Caco-2 (cell line): ENCODE measurements at regions not wholly inside any gene's neighbourhood (a gene's known extent, or its start where the extent isn't known, plus 50 kb on each side); places are given as distances from the start of the nearest gene placed in this dataset.

Experiments used
- BruUV-seq: library from RNA; stranded (reverse); fragments of 400-500 nt; replicated peaks from 2 replicates; lab custom pipeline; 2021; lab: Mats Ljungman, UMichigan
- CTCF ChIA-PET: fragments of 300-600 bp; sonication (Branson Sonifier 250); formaldehyde crosslinking; loops from one replicate; lab custom pipeline; 2022; ENCODE audit warnings: antibody characterized with exemption; lab: Charles Lee
- POLR2A ChIA-PET: fragments of 300-600 bp; sonication (Branson Sonifier 250); formaldehyde crosslinking; loops from one replicate; lab custom pipeline; 2022; ENCODE audit warnings: antibody characterized with exemption; lab: Charles Lee
- DNase-seq, 2 experiments: peaks; one replicate each; pipeline versions ENCODE4 v3.0.0 to v3.0.0-alpha.2; 2020 to 2022
- H3K27me3 ChIP-seq: replicated peaks from 2 replicates; pipeline ENCODE4 v1.6.0; 2011; ENCODE audit warnings: low read length; ENCODE audit not compliant: control insufficient read depth, insufficient read depth
- H3K36me3 ChIP-seq: 2 replicates; pipeline ENCODE4 v1.5.1; 2011; ENCODE audit warnings: low read length; ENCODE audit not compliant: control insufficient read depth, insufficient read depth
- H3K4me1 ChIP-seq: fragments of 250-450 bp; sonication (Bioruptor Pico); 2 replicates; pipeline ENCODE4 v1.5.1; 2020; ENCODE audit warnings: mild to moderate bottlenecking
- H3K4me3 ChIP-seq: 2 replicates; pipeline ENCODE4 v1.5.1; 2011; ENCODE audit warnings: low read depth, mild to moderate bottlenecking, control low read depth, low read length
- H3K9me3 ChIP-seq: fragments of 250-450 bp; sonication (Bioruptor Pico); 2 replicates; pipeline ENCODE4 v1.5.1; 2020; ENCODE audit warnings: mild to moderate bottlenecking, moderate library complexity
- H3K27ac Mint-ChIP-seq: one replicate; pipeline ENCODE4 v1.8.0; 2022; ENCODE audit warnings: mixed read lengths; ENCODE audit not compliant: unreplicated experiment
- H3K27me3 Mint-ChIP-seq: one replicate; pipeline ENCODE4 v1.8.0; 2022; ENCODE audit warnings: mixed read lengths; ENCODE audit not compliant: insufficient read depth, unreplicated experiment
- H3K36me3 Mint-ChIP-seq: one replicate; pipeline ENCODE4 v1.8.0; 2022; ENCODE audit warnings: mild to moderate bottlenecking, mixed read lengths; ENCODE audit not compliant: insufficient read depth, unreplicated experiment
- H3K4me1 Mint-ChIP-seq: one replicate; pipeline ENCODE4 v1.8.0; 2022; ENCODE audit warnings: low read depth, mixed read lengths; ENCODE audit not compliant: unreplicated experiment
- H3K4me3 Mint-ChIP-seq: one replicate; pipeline ENCODE4 v1.8.0; 2022; ENCODE audit warnings: mild to moderate bottlenecking, moderate library complexity, mixed read lengths; ENCODE audit not compliant: unreplicated experiment
- H3K9me3 Mint-ChIP-seq: one replicate; pipeline ENCODE4 v1.8.0; 2022; ENCODE audit warnings: mixed read lengths; ENCODE audit not compliant: unreplicated experiment
- intact Hi-C: fragments of 100-400 bp; cut with micrococcal nuclease; formaldehyde crosslinking; loops from one replicate; pipeline ENCODE4 v1.10.0; 2022; ENCODE audit not compliant: unreplicated experiment
- TF ChIP-seq, protein P1 (sequence below), 2 experiments: fragments of 200-600 bp in 1 of 2; IDR thresholded peaks; 1 replicate in 1 of 2; 2 replicates in 1 of 2; pipeline versions ENCODE4 v1.5.1 to v1.8.0; 2011 to 2022; ENCODE audit warnings: antibody characterized with exemption in 1 of 2, control low read depth in 1 of 2, inconsistent platforms in 1 of 2, low read depth in 1 of 2, low read length in 1 of 2, mild to moderate bottlenecking in 1 of 2, moderate library complexity in 1 of 2; ENCODE audit not compliant: insufficient read depth in 1 of 2, severe bottlenecking in 1 of 2, unreplicated experiment in 1 of 2

DNA sequence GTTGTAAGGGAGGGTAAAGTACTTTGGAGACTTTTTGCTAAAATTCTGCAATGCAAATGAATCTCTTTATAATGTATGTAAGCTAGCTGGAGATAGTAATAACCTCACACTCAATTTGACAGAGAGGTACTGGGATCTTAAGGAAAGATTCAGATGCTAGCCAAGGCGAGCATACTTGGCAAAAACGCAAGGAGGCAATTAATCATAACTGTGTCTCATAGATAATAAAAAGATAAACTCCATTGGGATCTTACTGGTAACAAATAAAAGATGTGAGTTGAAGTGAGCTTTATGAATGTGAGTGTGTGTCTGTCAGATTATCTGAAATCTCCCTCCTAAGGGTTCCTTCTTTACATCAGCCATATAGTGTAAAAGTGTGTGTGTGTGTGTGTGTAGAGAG is 533.0 kb downstream of the TMX3 start:
- no peaks in the 10 kb centered on the region for H3K27me3 ChIP-seq
- Mint-ChIP-seq H3K27ac (no peak overlapping the region), H3K4me1 (no peaks in the 10 kb centered on the region), H3K27me3 (peaks cover 2% of the 10 kb centered on the region), H3K9me3 (no peaks in the 10 kb centered on the region), H3K36me3 (no peaks in the 10 kb centered on the region), H3K4me3 (no peak overlapping the region)
- ChIA-PET POLR2A (no interaction called here), CTCF (no interaction called here)
- TF ChIP-seq, protein P1, sequence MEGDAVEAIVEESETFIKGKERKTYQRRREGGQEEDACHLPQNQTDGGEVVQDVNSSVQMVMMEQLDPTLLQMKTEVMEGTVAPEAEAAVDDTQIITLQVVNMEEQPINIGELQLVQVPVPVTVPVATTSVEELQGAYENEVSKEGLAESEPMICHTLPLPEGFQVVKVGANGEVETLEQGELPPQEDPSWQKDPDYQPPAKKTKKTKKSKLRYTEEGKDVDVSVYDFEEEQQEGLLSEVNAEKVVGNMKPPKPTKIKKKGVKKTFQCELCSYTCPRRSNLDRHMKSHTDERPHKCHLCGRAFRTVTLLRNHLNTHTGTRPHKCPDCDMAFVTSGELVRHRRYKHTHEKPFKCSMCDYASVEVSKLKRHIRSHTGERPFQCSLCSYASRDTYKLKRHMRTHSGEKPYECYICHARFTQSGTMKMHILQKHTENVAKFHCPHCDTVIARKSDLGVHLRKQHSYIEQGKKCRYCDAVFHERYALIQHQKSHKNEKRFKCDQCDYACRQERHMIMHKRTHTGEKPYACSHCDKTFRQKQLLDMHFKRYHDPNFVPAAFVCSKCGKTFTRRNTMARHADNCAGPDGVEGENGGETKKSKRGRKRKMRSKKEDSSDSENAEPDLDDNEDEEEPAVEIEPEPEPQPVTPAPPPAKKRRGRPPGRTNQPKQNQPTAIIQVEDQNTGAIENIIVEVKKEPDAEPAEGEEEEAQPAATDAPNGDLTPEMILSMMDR (IDR thresholded peaks at IDR 0.05; ENCODE audit: insufficient read depth in 1 of 2, low read depth in 1 of 2, low read length in 1 of 2, severe bottlenecking in 1 of 2, unreplicated experiment in 1 of 2) = no peak
- DNase-seq = no peak
- no peak overlapping the region for H3K4me3 ChIP-seq
- no TSS peak for BruUV-seq
- no peaks in the 10 kb centered on the region for H3K9me3 ChIP-seq
- intact Hi-C loops = no loop called here
- H3K36me3 ChIP-seq = no peaks in the 10 kb centered on the region
- no peaks in the 10 kb centered on the region for H3K4me1 ChIP-seq

DNA sequence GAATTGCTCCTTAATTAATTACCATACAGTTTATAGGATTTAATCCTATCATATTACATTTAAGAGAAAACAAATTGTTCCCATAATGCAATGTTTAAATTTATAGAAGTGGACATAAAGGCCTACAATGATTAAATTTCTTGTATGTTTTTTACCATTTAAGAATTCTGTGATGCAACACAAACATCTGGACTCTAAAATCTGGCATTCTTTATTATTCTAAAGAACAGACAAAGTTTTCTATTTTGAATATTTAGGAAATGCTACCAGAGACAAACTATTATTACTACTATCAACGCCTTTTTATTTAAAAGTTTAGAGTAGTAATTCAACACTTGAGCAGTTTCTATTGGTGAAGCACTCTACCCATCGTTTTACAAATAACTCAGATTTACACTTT is 535.1 kb downstream of the TMX3 start:
- Mint-ChIP-seq H3K36me3 (no peaks in the 10 kb centered on the region), H3K27ac (no peak overlapping the region), H3K27me3 (peaks cover 2% of the 10 kb centered on the region), H3K9me3 (no peaks in the 10 kb centered on the region), H3K4me3 (no peak overlapping the region), H3K4me1 (no peaks in the 10 kb centered on the region)
- ChIA-PET CTCF (no interaction called here), POLR2A (no interaction called here)
- intact Hi-C loops = no loop called here
- Histone ChIP-seq H3K36me3 (no peaks in the 10 kb centered on the region), H3K27me3 (no peaks in the 10 kb centered on the region), H3K4me1 (no peaks in the 10 kb centered on the region), H3K9me3 (no peaks in the 10 kb centered on the region), H3K4me3 (no peak overlapping the region)
- DNase-seq = no peak
- no TSS peak for BruUV-seq
- TF ChIP-seq, protein P1 (IDR thresholded peaks at IDR 0.05; ENCODE audit: insufficient read depth in 1 of 2, low read depth in 1 of 2, low read length in 1 of 2, severe bottlenecking in 1 of 2, unreplicated experiment in 1 of 2) = no peak

DNA sequence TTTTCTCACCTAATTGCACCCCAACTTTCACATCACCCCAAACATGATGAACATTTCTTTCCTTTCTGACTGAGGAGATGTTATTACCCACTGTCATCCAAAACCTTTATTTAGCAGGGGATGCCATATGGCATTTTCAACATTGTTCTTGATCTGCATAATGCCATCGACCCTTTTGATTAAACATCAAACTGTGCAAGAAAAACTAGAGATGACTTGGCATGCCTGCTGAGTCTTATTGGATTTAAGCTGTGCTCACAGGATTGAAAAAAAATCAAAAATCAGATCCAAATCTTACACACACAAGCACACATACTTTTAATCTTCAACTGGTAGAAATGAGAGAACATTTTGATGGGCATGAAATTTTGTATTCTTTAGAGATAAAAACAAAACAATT is 536.0 kb downstream of the TMX3 start:
- no TSS peak for BruUV-seq
- Histone ChIP-seq H3K36me3 (no peaks in the 10 kb centered on the region), H3K4me1 (no peaks in the 10 kb centered on the region), H3K27me3 (no peaks in the 10 kb centered on the region), H3K4me3 (no peak overlapping the region), H3K9me3 (no peaks in the 10 kb centered on the region)
- no peak overlapping the region for H3K4me3 Mint-ChIP-seq
- H3K4me1 Mint-ChIP-seq = no peaks in the 10 kb centered on the region
- H3K36me3 Mint-ChIP-seq = no peaks in the 10 kb centered on the region
- intact Hi-C loops = no loop called here
- no peak overlapping the region for H3K27ac Mint-ChIP-seq
- no peak for DNase-seq
- TF ChIP-seq, protein P1 (IDR thresholded peaks at IDR 0.05; ENCODE audit: insufficient read depth in 1 of 2, low read depth in 1 of 2, low read length in 1 of 2, severe bottlenecking in 1 of 2, unreplicated experiment in 1 of 2) = no peak
- POLR2A ChIA-PET = no interaction called here
- peaks cover 2% of the 10 kb centered on the region for H3K27me3 Mint-ChIP-seq
- CTCF ChIA-PET = no interaction called here
- no peaks in the 10 kb centered on the region for H3K9me3 Mint-ChIP-seq
